Fibroblast of lung (primary cell): ENCODE measurements at regions not wholly inside any gene's neighbourhood (a gene's known extent, or its start where the extent isn't known, plus 50 kb on each side); places are given as distances from the start of the nearest gene placed in this dataset.

ENCODE experiments used
- CTCF ChIP-seq, 2 donors: IDR thresholded peaks in 1 of 2; conservative IDR thresholded peaks in 1 of 2; 1 replicate in 1 of 2; 2 replicates in 1 of 2; pipeline ENCODE4 v1.5.1; 2011 to 2012; ENCODE audit warnings: low read length in 2 of 2, control low read depth in 1 of 2, inconsistent platforms in 1 of 2, low read depth in 1 of 2, mild to moderate bottlenecking in 1 of 2
- EZH2 ChIP-seq: IDR thresholded peaks from 2 replicates; pipeline ENCODE4 v1.5.1; 2012; ENCODE audit warnings: low read length, control low read depth, mild to moderate bottlenecking; ENCODE audit errors: missing control alignments

- no peak for TF ChIP-seq CTCF (conservative IDR thresholded peaks at IDR 0.05 in 1 of 2, IDR thresholded peaks at IDR 0.05 in 1 of 2; ENCODE audit: low read depth in 1 of 2, low read length in 2 of 2)
- no peak for TF ChIP-seq EZH2
These were observed 146.5 kb upstream of the SLC6A11 start for GRCh38 chr3:10669490-10670048.
